ENCODE measurements at regions not wholly inside any gene's neighbourhood (a gene's known extent, or its start where the extent isn't known, plus 50 kb on each side); places are given as distances from the start of the nearest gene placed in this dataset.

- TF ChIP-seq CTCF (IDR thresholded peaks at IDR 0.05) = no peak
- no peak for TF ChIP-seq EZH2phosphoT487 (IDR thresholded peaks at IDR 0.05)
- no peak for TF ChIP-seq EZH2 (IDR thresholded peaks at IDR 0.05)
Measured at GRCh38 chr2:152250421-152251100, 75.0 kb upstream of the STAM2 start.

Data from neural progenitor cell (in vitro differentiated cells).